AG09319 (cell line): ENCODE measurements at regions not wholly inside any gene's neighbourhood (a gene's known extent, or its start where the extent isn't known, plus 50 kb on each side); places are given as distances from the start of the nearest gene placed in this dataset.

Experiments
- DNase-seq: peaks from one replicate; pipeline ENCODE4 v3.0.0-alpha.2; 2010; ENCODE audit warnings: low read depth; ENCODE audit errors: extremely low read depth
- TF ChIP-seq, protein P1 (sequence below): IDR thresholded peaks from 2 replicates; pipeline ENCODE4 v1.5.1; 2011; ENCODE audit warnings: low read depth, mild to moderate bottlenecking, inconsistent platforms, low read length, moderate library complexity

GRCh38 chr15:38088971-38089370, 154.5 kb downstream of the TMCO5A start:
- no peak for DNase-seq
- TF ChIP-seq, protein P1, sequence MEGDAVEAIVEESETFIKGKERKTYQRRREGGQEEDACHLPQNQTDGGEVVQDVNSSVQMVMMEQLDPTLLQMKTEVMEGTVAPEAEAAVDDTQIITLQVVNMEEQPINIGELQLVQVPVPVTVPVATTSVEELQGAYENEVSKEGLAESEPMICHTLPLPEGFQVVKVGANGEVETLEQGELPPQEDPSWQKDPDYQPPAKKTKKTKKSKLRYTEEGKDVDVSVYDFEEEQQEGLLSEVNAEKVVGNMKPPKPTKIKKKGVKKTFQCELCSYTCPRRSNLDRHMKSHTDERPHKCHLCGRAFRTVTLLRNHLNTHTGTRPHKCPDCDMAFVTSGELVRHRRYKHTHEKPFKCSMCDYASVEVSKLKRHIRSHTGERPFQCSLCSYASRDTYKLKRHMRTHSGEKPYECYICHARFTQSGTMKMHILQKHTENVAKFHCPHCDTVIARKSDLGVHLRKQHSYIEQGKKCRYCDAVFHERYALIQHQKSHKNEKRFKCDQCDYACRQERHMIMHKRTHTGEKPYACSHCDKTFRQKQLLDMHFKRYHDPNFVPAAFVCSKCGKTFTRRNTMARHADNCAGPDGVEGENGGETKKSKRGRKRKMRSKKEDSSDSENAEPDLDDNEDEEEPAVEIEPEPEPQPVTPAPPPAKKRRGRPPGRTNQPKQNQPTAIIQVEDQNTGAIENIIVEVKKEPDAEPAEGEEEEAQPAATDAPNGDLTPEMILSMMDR, result no peak

GRCh38 chr15:38090223-38090622, 155.8 kb downstream of the TMCO5A start:
- TF ChIP-seq, protein P1, result no peak
- no peak for DNase-seq

DNA sequence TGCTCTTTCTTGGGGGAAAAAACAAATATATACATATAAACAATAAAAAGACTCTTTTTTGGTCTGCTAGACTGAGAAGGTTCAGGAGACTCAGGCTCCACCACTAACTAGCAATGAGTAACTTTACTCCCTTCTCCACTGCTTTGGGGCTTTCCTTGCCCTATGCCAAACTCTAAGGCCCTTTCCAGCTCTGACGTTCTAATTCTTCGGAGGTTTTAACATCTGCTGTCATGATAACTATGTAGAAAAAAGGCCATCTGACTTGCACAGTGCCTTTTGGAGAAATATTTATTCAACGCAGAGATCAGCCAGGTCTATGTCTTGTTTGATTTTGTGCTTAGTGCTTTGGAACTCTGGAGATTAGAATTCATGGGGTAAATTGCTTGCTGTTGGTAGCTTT, 156.2 kb downstream of the TMCO5A start:
- DNase-seq, result no peak
- TF ChIP-seq, protein P1, result no peak

DNA sequence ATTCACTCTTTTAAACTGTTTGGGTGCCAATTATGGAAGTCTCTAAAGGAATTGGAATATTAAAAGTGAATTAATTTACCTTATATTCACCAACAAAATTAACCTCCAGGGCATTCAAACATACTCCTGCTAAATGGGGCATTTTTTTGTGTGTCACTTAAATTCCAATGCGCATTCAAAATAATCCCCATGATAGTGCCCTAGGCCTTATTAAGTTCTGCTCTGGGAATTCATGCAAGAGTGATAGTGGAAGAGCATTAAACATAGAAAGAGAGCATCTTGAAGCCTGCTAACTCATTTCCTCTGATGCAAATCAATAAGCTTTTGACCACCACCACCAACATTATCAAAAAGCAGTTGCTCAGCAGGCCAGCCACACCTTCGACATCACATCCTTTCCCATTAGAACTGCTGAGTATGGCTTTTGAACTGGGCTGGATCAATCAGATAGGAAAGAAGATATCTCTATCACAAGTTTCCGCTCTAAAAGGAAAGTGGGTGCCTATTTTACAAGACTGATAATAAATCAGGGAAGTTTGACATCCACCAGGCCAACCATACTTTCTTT, 156.7 kb downstream of the TMCO5A start:
- DNase-seq, result no peak
- TF ChIP-seq, protein P1, result no peak

GRCh38 chr15:38093931-38094330, 158.7 kb upstream of the SPRED1 start:
- DNase-seq, result no peak
- TF ChIP-seq, protein P1, result no peak

DNA sequence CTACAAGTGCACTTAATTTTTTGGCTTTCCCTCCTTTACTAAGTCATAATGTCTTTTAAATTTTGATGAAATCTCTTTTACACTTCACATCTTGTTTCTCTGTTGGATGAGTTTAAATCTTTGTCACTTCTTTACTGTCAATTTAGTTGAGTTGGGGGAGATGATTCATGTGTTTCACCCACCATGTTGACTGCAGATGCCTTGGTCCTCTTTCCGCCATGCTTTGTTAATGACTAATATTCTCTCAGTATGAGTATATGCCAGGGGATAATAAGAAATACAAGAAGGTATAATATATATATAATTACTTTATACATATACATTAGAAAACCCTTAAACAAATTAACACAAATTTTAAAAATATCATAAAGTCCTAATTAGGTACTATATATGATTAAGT, 149.7 kb upstream of the SPRED1 start:
- TF ChIP-seq, protein P1, result no peak
- no peak for DNase-seq

DNA sequence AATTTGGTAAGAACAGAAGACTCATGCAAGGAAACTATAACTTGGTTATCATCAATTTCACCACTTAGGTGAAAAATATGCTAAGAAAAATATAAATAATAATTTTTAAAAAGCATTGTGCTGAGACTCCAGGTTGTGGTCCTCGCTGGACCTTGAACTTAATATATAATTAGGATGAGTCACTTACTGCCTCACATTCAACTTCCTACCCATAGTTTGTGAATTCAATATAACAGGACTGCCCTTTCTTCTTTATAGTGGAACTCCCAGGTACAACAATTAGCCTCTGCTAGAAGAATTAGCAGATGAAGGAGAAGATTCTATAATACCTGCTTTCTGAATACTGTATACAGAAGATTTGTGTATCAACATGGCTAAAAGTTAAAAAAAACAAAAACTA, 149.1 kb upstream of the SPRED1 start:
- TF ChIP-seq, protein P1, result no peak
- no peak for DNase-seq
